SK-N-MC (cell line): ENCODE measurements at regions not wholly inside any gene's neighbourhood (a gene's known extent, or its start where the extent isn't known, plus 50 kb on each side); places are given as distances from the start of the nearest gene placed in this dataset.
A peak's percentile ranks its signal among the peaks of the same experiment; 100 is the strongest.

Experiments
- DNase-seq: peaks from one replicate; pipeline ENCODE4 v3.0.0-alpha.2; 2011; ENCODE audit warnings: low read depth, low spot score
- H3K27ac ChIP-seq: fragments of 200-600 bp; sonication (generic); 2 replicates; pipeline ENCODE4 v1.5.1; 2016; ENCODE audit warnings: mixed run types
- H3K36me3 ChIP-seq: fragments of 200-600 bp; sonication (generic); 2 replicates; pipeline ENCODE4 v1.6.1; 2017; ENCODE audit warnings: antibody characterized with exemption, low read length, mixed read lengths; ENCODE audit not compliant: insufficient read depth
- H3K4me3 ChIP-seq: fragments of 200-600 bp; sonication (generic); 2 replicates; pipeline ENCODE4 v1.5.1; 2016
- H3K9ac ChIP-seq: fragments of 200-600 bp; sonication (generic); 2 replicates; pipeline ENCODE4 v1.8.0; 2017; ENCODE audit warnings: mixed run types, mixed read lengths; ENCODE audit not compliant: insufficient read length
- H3K9me3 ChIP-seq: fragments of 200-600 bp; sonication (generic); 2 replicates; pipeline ENCODE4 v1.6.1; 2017; ENCODE audit warnings: low read depth, mild to moderate bottlenecking, antibody characterized with exemption, low read length, moderate library complexity, mixed read lengths
- EZH2 ChIP-seq: fragments of 200-600 bp; sonication (generic); IDR thresholded peaks from one replicate; pipeline ENCODE4 v1.6.1; 2017; ENCODE audit warnings: antibody characterized with exemption
- FOXP2 ChIP-seq: optimal IDR thresholded peaks from 2 replicates; pipeline ENCODE3; 2011; ENCODE audit warnings: mild to moderate bottlenecking, moderate library complexity; ENCODE audit not compliant: insufficient read depth; ENCODE audit errors: extremely low read length, control extremely low read depth
- POLR2AphosphoS5 ChIP-seq: IDR thresholded peaks from 2 replicates; pipeline ENCODE4 v1.6.1; 2012; ENCODE audit warnings: mild to moderate bottlenecking, low read depth, low read length, borderline replicate concordance

DNA sequence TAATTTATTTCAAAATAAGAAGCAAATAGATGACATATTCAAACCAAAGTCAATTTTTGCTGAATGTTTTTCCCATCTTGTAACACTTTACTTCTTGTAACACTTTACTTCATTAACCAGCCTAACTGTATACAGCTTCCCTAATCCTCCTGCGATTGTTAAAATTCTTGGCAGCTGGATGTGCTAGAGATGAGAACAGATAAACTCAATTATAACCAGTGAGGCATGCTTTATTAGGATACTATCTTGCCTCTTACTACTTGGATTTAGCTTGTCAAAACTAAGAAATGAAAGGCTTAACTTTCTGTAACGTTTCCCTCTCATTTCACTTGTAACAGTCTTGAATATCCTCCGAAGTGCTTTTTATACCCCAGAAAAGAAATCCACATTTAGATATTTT lies 94.1 kb upstream of the BMP5 start:
- Histone ChIP-seq H3K36me3 (no peaks in the 10 kb centered on the region; the same call in 1 of the 2 replicates), H3K27ac (peak overlapping the region; percentile 84), H3K4me3 (peak overlapping the region; percentile 49), H3K9me3 (no peaks in the 10 kb centered on the region), H3K9ac (peak overlapping the region; percentile 41)
- no peak for TF ChIP-seq POLR2AphosphoS5
- TF ChIP-seq EZH2: no peak
- TF ChIP-seq FOXP2: no peak
- DNase-seq: no peak

DNA sequence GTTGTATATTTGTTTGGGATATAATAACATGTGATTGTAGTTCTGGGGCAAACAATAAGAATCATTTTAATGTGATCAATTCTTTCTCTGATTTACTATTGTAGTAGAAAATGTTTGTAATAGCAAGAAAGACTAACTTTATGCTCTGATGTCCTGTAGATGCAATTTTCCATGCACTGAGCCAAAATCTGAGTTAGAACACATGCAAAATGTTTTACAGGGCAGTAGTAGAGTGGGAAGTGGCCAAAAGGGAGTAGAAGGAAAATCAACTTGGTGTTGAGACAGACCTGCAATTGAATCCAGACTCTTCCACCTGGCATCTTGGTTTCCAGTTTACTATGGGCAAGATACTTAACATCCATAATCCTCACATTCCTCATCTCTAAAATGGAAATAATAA lies 93.5 kb upstream of the BMP5 start:
- TF ChIP-seq EZH2 (no peak), POLR2AphosphoS5 (no peak), FOXP2 (no peak)
- no peak overlapping the region for H3K4me3 ChIP-seq
- H3K36me3 ChIP-seq: no peaks in the 10 kb centered on the region; the same call in 1 of the 2 replicates
- H3K9ac ChIP-seq: no peak overlapping the region
- H3K9me3 ChIP-seq: no peaks in the 10 kb centered on the region
- DNase-seq: no peak
- H3K27ac ChIP-seq: peak overlapping the region; percentile 84; the same call in 1 of the 2 replicates

DNA sequence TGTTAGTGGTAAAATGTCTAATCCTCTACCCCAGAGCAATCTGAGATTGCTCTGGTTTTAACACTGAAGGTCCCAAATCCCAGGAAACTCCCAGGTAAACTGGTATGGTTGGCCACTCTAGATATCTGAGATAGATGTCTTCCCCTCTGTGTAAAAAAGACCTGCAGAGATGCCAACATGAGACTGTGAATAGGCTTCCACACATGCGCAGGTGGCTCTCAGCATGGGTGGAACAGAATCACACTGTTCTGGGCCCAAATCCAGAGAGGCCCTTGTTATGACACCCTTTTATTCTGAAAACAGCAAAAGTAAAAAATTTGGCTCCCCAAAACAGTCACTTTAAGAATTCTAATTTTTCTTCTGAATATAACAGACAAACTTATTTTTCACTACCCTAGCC lies 88.7 kb upstream of the BMP5 start:
- Histone ChIP-seq H3K4me3 (no peak overlapping the region), H3K36me3 (peaks cover 7% of the 10 kb centered on the region; the same call in 1 of the 2 replicates), H3K27ac (no peak overlapping the region), H3K9me3 (no peaks in the 10 kb centered on the region), H3K9ac (no peak overlapping the region)
- no peak for DNase-seq
- no peak for TF ChIP-seq FOXP2
- no peak for TF ChIP-seq EZH2
- no peak for TF ChIP-seq POLR2AphosphoS5

DNA sequence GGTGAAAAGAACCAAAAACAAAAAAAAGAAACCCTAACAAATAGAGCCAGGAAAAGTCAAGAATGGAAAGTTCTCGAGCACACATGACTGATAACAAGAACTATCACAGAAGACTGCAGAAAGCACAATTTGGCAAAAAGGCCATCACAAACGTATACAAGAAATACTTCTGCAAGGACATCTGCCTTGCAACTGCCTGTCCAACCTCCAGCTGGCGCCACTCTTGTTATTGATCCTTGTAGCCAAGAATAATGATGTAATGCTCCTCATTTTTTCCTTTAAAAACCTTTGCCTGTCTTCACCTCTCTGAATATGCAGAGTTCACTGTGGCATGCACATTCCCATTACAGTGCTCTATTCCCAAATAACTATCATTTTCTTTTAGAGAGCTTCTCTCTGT lies 87.9 kb upstream of the BMP5 start:
- no peak for DNase-seq

DNA sequence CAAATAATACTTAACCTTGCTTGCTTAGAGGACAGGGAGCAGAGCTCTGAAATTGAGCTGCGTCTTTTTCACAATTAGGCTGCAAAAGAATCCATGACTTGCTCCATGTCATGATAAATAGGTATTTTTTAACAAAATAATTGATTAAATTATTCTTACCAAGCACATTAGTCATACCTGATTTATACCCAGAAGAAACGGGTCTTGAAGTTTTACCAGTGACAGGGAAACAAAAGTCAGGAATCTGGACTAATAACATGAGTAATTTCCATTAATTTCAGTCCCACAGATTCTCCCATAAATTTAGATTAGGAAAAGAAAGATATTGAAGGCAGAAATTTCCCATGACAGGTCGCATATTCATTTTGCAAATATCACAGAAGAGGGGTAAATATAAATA lies 85.0 kb upstream of the BMP5 start:
- H3K4me3 ChIP-seq: no peak overlapping the region
- TF ChIP-seq POLR2AphosphoS5 (no peak), FOXP2 (no peak), EZH2 (no peak)
- no peak for DNase-seq
- H3K9me3 ChIP-seq: no peaks in the 10 kb centered on the region
- no peak overlapping the region for H3K9ac ChIP-seq
- no peak overlapping the region for H3K27ac ChIP-seq
- peaks cover 7% of the 10 kb centered on the region; the same call in 1 of the 2 replicates for H3K36me3 ChIP-seq

More for the DNA sequence above, 87.9 kb upstream of the BMP5 start:
- no peak overlapping the region for H3K27ac ChIP-seq
- no peak overlapping the region for H3K4me3 ChIP-seq
- no peaks in the 10 kb centered on the region for H3K9me3 ChIP-seq
- H3K36me3 ChIP-seq: peaks cover 7% of the 10 kb centered on the region; the same call in 1 of the 2 replicates
- no peak overlapping the region for H3K9ac ChIP-seq
- TF ChIP-seq EZH2 (no peak), FOXP2 (no peak), POLR2AphosphoS5 (no peak)

DNA sequence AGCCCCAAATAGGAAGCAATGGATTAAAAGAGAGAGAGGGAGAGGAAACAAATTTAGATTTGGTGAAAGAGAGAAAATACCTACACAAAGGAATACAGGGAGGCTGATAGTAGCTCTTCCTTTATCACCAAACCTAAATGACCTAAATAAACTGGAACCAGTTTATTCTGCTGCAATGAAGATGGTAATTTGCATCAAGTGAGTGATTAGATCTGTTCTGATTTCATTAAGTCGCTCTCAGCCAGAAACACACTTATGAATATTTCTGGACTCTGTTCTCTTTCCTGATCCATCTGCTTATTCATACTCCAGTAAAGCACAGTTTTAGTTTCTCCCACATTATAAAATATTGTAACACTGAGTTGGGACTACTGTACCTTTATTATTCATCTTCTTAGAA lies 83.4 kb upstream of the BMP5 start:
- TF ChIP-seq EZH2 (no peak), FOXP2 (no peak), POLR2AphosphoS5 (no peak)
- Histone ChIP-seq H3K4me3 (peak overlapping the region; percentile 76), H3K9ac (peak overlapping the region; percentile 72), H3K36me3 (peaks cover 7% of the 10 kb centered on the region; the same call in 1 of the 2 replicates), H3K9me3 (no peaks in the 10 kb centered on the region), H3K27ac (peak overlapping the region; percentile 96)
- DNase-seq: no peak

DNA sequence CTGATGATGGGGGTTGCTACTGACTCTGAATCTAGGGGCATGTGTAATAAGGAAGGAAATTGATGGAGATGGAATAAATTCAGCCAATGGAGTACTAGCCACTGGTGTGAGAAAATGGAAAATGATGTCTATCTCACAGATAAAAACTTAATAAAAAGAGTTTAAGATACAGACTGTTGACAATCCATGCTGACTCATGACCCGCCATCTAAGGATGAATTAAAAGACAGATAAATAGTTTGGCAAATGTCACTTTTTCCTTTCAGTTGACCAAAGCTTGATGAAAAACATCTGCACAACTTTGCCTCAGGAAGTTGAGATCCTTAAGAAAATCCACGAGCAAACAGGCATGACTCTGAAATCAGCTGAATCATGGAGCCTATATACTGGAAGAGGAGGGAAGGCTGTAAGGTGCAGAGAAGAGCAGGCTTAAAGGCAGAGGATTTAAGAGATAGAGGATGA lies 82.6 kb upstream of the BMP5 start:
- peak overlapping the region; percentile 76 for H3K4me3 ChIP-seq
- peak overlapping the region; percentile 96 for H3K27ac ChIP-seq
- H3K9me3 ChIP-seq: no peaks in the 10 kb centered on the region
- TF ChIP-seq EZH2 (no peak), POLR2AphosphoS5 (peak; percentile 52; the same call in 1 of the 2 replicates), FOXP2 (no peak)
- H3K9ac ChIP-seq: no peak overlapping the region
- DNase-seq: peak; percentile 83
- peaks cover 7% of the 10 kb centered on the region; the same call in 1 of the 2 replicates for H3K36me3 ChIP-seq

DNA sequence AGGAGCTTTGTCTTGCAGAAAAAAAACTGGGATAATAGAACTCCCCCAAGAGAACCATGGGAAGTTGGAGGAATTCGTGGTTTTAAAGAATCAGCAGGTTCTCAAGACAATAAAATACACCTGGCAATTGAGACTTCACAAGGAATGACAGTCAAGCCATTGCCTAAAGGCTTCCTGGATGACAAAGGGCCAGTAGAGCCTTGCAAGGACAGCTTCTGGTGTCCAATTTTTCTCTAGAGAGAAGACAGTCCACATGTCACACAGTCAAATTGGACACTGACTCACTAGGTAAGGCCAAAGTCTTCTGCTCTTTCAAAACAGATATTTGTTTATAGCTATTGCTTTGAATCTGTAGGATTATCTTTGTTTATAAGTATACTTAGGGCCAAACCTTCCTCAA lies 80.3 kb upstream of the BMP5 start:
- H3K4me3 ChIP-seq: no peak overlapping the region
- TF ChIP-seq POLR2AphosphoS5: no peak
- no peak for TF ChIP-seq FOXP2
- no peak for TF ChIP-seq EZH2
- peaks cover 6% of the 10 kb centered on the region; the same call in 1 of the 2 replicates for H3K36me3 ChIP-seq
- peak overlapping the region; percentile 29 for H3K27ac ChIP-seq
- no peaks in the 10 kb centered on the region for H3K9me3 ChIP-seq
- no peak for DNase-seq
- no peak overlapping the region for H3K9ac ChIP-seq

DNA sequence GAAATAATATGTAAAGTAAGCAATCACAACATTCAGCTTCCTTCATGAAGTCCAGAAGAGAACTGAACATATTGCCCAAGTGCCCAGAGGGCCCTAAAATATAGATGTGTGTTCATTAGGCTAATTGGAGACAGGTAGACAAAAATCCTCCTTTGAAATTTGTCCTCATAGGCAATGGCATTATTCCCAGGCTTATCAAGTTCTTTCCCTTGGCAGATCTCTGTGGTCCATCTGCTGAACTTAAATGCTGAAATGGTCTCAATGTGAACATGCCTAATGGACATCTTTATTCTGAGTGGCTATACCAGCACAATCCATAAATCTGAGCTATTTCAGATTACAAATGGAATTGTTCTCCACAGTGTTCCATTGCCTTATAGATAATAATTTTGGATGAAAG lies 79.0 kb upstream of the BMP5 start:
- no peaks in the 10 kb centered on the region for H3K36me3 ChIP-seq
- TF ChIP-seq EZH2: no peak
- TF ChIP-seq POLR2AphosphoS5: no peak
- TF ChIP-seq FOXP2: no peak
- H3K27ac ChIP-seq: no peak overlapping the region
- no peak overlapping the region for H3K4me3 ChIP-seq
- no peak for DNase-seq
- H3K9ac ChIP-seq: peak overlapping the region; percentile 1
- no peaks in the 10 kb centered on the region; the same call in 1 of the 2 replicates for H3K9me3 ChIP-seq
